ENCODE measurements at regions not wholly inside any gene's neighbourhood (a gene's known extent, or its start where the extent isn't known, plus 50 kb on each side); places are given as distances from the start of the nearest gene placed in this dataset.

DNA sequence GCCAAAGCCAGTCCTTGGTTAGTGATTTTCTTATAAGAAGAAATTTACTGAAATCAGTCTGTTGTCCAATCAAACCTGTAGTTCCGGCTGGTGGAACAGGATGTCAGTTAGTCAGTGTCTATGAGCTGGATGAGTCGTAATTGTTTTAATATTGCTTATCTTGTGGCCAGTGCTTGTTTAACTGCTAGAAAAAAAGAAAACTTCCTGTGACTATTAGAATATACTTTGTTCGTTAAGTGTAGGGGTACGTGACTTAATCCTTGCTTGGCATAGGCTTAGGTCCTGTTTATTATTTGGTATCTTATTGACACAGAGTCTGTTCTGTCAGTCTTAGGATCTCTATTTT, 1484.8 kb upstream of the MIR17HG start:
- H3K27me3 ChIP-seq: no peaks in the 10 kb centered on the region
- DNase-seq (no peak), FAIRE-seq (no peak), ATAC-seq (no peak)
- intact Hi-C loops (cut with DNase I): no loop called here
- H3K36me3 ChIP-seq: no peaks in the 10 kb centered on the region
- TF ChIP-seq, protein P1, sequence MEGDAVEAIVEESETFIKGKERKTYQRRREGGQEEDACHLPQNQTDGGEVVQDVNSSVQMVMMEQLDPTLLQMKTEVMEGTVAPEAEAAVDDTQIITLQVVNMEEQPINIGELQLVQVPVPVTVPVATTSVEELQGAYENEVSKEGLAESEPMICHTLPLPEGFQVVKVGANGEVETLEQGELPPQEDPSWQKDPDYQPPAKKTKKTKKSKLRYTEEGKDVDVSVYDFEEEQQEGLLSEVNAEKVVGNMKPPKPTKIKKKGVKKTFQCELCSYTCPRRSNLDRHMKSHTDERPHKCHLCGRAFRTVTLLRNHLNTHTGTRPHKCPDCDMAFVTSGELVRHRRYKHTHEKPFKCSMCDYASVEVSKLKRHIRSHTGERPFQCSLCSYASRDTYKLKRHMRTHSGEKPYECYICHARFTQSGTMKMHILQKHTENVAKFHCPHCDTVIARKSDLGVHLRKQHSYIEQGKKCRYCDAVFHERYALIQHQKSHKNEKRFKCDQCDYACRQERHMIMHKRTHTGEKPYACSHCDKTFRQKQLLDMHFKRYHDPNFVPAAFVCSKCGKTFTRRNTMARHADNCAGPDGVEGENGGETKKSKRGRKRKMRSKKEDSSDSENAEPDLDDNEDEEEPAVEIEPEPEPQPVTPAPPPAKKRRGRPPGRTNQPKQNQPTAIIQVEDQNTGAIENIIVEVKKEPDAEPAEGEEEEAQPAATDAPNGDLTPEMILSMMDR (IDR thresholded peaks at IDR 0.05): no peak
- no peak overlapping the region for H3K4me3 ChIP-seq
- H3K4me1 ChIP-seq: no peaks in the 10 kb centered on the region
- H3K9me3 ChIP-seq: no peaks in the 10 kb centered on the region
- 71 to 83% methylated on average over 4 of the region's 4 CpGs for WGBS, 2 donors
- H3K27ac ChIP-seq: no peak overlapping the region

DNA sequence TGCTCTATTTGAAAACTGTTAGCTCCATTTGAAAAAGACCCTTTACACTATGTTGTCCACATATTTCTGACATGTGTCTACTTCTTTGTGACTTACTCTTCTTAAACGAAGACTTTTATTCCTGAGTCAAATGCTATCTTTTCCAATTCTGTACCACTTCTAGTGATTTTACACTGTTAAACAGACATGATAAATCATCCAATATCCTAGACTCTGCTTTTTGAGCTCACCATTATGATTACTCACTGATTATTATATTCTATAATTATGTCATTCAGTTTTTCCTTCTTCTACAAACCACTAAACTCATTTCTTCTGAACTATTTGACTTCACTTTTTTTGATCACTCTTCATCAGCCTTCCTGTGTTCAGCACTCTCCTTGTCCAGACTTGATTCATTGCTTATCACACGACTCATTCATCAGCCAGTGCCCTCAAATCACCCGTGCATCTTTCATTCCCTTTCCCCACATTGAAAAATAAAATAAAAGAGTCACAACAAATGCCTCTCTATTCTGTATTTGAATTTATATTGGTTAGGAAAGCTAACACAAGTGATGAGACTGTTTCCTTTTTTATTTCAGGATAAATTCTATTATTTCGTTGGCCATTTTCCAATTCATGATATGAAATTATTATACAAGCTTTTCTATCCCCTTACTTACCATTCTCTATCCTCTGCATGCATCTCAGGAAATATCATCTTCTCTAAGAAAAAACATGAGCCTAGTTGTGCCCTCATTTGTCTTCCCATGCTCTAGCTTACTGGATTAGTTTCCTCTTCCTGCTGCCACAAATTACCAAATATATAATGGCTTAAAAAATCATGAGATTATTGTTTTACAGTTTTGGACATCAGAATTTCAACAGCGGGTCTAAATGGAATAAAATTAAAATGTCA, 1482.1 kb upstream of the MIR17HG start:
- Histone ChIP-seq H3K27ac (no peak overlapping the region), H3K4me1 (no peaks in the 10 kb centered on the region), H3K27me3 (no peaks in the 10 kb centered on the region), H3K36me3 (no peaks in the 10 kb centered on the region), H3K9me3 (no peaks in the 10 kb centered on the region), H3K4me3 (no peak overlapping the region)
- ATAC-seq: no peak
- 48 to 61% methylated on average over 5 of the region's 5 CpGs for WGBS, 2 donors
- no peak for DNase-seq
- TF ChIP-seq, protein P1 (IDR thresholded peaks at IDR 0.05): no peak
- intact Hi-C loops (cut with DNase I): no loop called here
- FAIRE-seq: no peak

DNA sequence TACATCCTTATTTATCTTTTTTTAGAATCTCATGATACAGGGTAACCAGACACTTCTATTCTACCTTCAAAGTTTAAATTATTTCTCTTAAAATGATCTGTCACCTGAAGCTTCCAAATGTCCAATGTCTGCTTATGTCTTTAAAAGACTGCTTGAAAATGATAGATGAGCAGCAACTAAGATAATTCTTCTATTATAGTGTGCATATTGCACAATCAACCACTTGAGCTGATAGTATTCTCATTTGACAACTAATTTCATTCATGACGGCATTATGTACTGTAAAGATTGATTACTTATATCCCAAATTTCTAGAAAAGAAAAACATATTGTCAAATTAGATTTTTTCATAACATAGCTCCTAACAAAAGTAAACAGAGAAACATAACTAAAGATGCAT, 1478.2 kb upstream of the MIR17HG start:
- ATAC-seq (no peak), FAIRE-seq (no peak), DNase-seq (no peak)
- TF ChIP-seq, protein P1 (IDR thresholded peaks at IDR 0.05): no peak
- WGBS, 2 donors: 49 to 55% methylated on average over 1 of the region's 1 CpG
- Histone ChIP-seq H3K27me3 (no peaks in the 10 kb centered on the region), H3K4me1 (no peaks in the 10 kb centered on the region), H3K36me3 (no peaks in the 10 kb centered on the region), H3K27ac (no peak overlapping the region), H3K9me3 (no peaks in the 10 kb centered on the region), H3K4me3 (no peak overlapping the region)
- intact Hi-C loops (cut with DNase I): no loop called here

DNA sequence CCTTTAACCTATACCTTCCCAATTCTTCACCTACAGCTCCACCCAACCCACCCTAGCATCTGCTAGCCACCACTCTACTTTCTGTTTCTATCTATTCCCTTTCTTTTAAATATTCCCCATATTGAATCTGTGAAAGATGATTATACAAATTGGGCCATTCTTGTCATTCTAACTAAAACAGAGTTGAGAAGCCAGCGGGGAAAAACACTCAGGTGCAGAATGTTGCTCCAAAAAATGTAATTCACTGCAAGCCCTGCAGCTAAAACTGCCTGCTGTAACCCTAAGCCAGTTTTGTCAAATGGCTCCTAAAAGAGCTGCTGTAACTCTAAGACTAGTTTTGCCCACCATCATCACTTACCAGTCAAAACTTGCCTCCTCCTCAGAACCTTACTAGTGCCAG, 1468.6 kb upstream of the MIR17HG start:
- Histone ChIP-seq H3K27me3 (no peaks in the 10 kb centered on the region), H3K36me3 (no peaks in the 10 kb centered on the region), H3K27ac (no peak overlapping the region), H3K9me3 (no peaks in the 10 kb centered on the region), H3K4me1 (no peaks in the 10 kb centered on the region), H3K4me3 (no peak overlapping the region)
- ATAC-seq (no peak), DNase-seq (no peak), FAIRE-seq (no peak)
- intact Hi-C loops (cut with DNase I): no loop called here
- TF ChIP-seq, protein P1 (IDR thresholded peaks at IDR 0.05): no peak
- WGBS, 2 donors: 31 to 41% methylated on average over 1 of the region's 1 CpG

DNA sequence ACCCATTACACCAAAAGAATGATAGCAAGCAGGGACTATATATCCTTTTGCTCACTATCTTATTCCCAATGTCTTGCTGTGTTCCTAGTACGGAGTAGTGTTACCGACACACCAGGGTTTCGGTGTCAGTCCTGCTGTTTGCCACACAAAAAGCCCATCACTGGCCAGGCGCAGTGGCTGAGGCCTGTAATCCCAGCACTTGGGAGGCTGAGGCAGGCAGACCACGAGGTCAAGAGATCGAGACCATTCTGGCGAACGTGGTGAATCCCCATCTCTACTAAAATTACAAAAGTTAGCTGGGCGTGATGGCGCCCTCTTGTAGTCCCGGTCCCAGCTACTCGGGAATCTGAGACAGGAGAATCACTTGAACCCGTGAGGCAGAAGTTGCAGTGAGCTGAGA, 1467.3 kb upstream of the MIR17HG start:
- Histone ChIP-seq H3K9me3 (no peaks in the 10 kb centered on the region), H3K4me3 (no peak overlapping the region), H3K36me3 (no peaks in the 10 kb centered on the region), H3K27ac (no peak overlapping the region), H3K27me3 (no peaks in the 10 kb centered on the region), H3K4me1 (no peaks in the 10 kb centered on the region)
- FAIRE-seq (no peak), DNase-seq (no peak), ATAC-seq (no peak)
- TF ChIP-seq, protein P1 (IDR thresholded peaks at IDR 0.05): no peak
- intact Hi-C loops (cut with DNase I): no loop called here
- 85 to 91% methylated on average over 13 of the region's 13 CpGs for WGBS, 2 donors
